GM21529 (cell line): ENCODE measurements at regions not wholly inside any gene's neighbourhood (a gene's known extent, or its start where the extent isn't known, plus 50 kb on each side); places are given as distances from the start of the nearest gene placed in this dataset.
"Not testable (repeated sequence)": the region's sequence is repeated elsewhere in the genome, so short reads cannot be mapped to it uniquely, and the experiment has no call there.

Experiments used
- ATAC-seq: cut with Tn5 transposase; IDR thresholded peaks from one replicate; pipeline ENCODE4 v1.9.1; 2021; ENCODE audit not compliant: unreplicated experiment

GRCh38 chr1:29409616-29410015 lies 173.3 kb downstream of the PTPRU start:
- ATAC-seq = no peak

DNA sequence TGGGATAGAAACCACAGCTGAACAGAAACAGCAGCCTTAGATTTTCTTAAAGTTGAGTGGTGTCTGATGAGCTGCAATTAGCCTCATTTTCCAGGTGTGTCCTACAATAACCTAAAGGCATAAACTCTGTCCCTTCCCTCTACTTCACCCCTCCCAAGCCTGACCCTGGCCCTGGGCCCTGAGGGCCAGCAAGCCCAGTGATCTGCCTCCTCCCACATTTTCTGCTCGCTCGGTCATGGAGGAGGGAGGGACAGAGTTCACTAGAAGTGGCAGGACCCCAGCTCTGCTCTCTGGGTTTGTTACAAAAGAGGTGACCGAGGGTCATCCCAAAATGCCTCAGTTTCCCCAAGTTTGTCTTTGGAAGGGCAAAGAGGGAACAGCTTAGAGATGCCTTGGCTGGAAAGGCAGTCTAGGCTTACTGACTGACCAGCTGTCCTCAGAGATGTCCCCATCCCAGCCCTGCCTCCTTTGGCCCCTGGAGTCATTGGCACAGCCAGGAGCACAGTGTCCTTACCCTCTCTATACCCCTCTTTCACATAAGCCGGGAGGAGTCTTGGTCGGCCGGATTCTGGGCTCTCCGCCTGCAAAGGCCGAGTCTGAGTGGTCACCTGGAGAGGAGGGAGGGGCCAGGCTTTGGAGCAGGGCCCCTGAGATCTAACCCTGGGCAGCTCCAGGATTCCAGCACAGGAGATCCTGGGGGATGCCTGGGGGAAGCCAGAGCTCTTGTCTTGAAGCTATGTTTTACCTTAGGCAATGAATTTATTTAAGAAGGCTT lies 172.7 kb downstream of the PTPRU start:
- ATAC-seq = no peak

- ATAC-seq = no peak
Measured at GRCh38 chr1:29406814-29407213, 170.5 kb downstream of the PTPRU start.

DNA sequence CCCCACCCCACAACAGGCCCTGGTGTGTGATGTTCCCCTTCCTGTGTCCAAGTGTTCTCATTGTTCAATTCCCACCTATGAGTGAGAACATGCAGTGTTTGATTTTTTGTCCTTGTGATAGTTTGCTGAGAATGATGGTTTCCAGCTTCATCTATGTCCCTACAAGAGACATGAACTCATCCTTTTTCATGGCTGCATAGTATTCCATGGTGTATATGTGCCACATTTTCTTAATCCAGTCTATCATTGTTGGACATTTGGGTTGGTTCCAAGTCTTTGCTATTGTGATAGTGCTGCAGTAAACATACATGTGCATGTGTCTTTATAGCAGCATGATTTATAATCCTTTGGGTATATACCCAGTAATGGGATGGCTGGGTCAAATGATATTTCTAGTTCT lies 163.9 kb downstream of the PTPRU start:
- not testable (repeated sequence) for ATAC-seq

DNA sequence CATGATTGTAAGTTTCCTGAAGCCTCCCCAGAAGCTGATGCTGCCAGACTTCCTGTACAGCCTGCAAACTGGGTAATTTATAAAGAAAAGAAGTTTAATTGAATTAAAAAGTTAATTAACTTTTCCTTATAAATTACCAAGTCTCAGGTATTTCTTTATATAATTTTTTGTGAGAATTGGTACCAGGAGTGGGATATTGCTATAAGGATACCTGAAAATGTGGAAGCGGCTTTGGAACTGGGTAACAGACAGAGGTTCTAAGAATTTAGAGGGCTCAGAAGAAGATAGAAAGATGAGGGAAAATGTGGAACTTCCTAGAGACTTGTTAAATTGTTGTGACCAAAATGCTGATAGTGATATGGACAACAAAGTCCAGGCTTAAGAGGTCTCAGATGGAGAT lies 163.1 kb downstream of the PTPRU start:
- no peak for ATAC-seq

DNA sequence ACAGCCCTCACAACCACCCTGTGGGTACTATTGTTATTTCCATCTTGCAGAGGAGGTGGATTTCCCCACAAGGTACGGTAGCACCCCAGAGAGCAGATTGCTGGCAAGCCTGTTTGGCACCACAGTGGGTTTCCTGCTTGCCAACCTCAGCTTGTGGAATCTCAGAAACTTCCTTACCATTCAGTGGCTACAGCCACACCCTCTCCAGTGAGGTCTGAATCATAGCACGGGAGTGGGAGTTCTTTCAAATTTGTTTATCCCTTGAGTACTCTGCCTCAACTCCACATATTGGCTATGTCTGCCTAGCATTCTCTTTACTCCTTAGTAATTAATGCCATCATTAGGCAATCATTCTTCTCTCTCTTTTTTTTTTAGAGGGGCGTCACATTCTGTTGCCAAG lies 162.1 kb downstream of the PTPRU start:
- no peak for ATAC-seq

GRCh38 chr1:29397981-29398380 lies 161.7 kb downstream of the PTPRU start:
- no peak for ATAC-seq

GRCh38 chr1:29397256-29397590 lies 160.9 kb downstream of the PTPRU start:
- no peak for ATAC-seq

DNA sequence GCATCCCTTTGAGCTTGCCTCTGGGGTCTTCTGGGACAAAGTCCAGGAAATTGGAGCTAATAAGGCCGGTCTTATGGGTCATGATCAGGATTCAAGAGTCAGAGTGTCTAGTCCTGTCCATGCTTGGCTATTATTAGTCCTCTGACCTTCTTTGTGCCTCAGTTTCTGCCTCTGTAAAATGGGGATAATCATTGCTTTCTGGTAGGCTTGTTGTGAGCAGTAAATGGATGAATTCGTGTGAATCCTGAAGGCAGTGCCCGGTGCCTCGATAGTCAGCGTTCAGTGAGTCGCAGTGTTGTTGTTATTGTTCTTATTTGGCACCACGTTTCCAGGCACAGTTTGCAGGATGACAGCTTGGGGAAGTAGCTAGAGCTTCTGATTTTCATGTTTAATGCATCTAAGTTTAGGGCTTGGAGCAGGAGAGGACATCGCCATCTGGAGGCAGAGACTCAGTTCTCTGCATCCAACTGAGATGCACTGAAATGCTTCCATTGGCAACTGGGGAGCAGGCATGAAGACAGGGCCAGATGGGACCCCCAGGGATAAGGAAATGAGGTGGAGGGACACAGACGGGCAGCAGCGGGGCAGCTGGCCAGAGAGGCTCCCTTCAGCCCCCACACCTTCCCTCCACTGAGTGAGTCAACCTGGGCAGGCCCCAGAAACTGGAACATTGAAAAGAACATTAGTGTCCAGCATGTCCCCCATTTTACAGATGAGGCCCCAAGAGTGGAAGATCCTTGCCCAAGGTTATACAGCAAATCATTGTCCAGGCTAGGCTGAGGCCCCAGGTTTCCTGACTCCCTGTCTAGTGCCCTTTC lies 160.3 kb downstream of the PTPRU start:
- ATAC-seq = no peak

DNA sequence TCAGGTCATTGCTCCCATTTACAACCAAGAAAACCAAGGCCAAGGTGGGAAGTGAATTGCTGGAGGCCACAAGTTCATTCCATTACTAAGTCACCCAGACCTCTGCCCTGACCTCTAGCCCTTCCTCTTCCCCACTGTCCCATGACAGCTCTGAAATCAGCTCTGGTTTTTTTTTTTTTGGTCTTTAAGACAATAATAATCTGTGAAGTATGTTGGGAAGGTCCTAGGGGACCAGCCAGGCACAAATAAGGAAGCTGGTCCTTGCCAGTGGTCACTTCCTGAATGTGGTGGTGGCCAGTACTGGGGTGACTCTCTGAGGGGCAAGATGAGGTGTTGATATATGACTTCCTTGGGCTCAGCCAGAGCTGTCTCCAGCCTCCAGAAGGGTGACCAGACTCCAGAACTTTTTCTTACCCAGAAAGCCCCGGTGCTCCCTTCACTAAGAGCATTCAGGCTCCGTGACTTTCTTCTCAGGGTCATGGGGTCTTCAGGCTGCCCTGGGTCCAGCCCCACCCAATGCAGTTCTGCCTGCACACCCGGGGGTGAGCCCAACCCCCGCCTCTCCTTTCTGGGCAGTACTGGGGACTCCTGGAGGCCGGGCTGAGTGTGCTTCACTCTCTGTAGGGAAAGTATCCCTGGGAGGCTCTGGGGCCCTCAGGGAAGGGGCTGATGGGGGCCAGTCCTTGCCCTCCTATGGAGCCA lies 159.6 kb downstream of the PTPRU start:
- ATAC-seq = no peak

GRCh38 chr1:29394521-29395225 lies 158.4 kb downstream of the PTPRU start:
- ATAC-seq = no peak

GRCh38 chr1:29393451-29393826 lies 157.1 kb downstream of the PTPRU start:
- no peak for ATAC-seq

GRCh38 chr1:29392486-29393450 lies 156.4 kb downstream of the PTPRU start:
- no peak for ATAC-seq

DNA sequence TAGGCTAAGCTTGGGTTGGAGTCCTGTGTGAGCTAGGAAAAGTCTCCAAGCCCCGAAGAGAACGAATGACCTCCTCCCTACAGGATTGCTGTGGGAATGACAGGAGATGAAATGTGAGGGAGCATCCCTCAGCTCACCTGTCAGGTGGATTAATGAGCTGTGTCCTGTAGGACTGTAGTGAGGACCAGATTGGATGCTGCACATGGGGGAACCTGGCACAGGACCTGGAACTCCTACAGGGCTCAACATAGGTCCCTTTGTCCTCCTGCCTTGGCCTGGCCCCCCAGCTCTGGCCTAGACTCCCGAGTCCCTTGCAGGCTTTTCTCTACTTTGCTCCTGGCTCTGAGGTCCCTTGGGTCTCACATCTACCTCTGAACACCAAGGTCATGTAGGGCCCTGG lies 155.7 kb downstream of the PTPRU start:
- ATAC-seq = no peak

GRCh38 chr1:29391362-29391880 lies 155.1 kb downstream of the PTPRU start:
- no peak for ATAC-seq

DNA sequence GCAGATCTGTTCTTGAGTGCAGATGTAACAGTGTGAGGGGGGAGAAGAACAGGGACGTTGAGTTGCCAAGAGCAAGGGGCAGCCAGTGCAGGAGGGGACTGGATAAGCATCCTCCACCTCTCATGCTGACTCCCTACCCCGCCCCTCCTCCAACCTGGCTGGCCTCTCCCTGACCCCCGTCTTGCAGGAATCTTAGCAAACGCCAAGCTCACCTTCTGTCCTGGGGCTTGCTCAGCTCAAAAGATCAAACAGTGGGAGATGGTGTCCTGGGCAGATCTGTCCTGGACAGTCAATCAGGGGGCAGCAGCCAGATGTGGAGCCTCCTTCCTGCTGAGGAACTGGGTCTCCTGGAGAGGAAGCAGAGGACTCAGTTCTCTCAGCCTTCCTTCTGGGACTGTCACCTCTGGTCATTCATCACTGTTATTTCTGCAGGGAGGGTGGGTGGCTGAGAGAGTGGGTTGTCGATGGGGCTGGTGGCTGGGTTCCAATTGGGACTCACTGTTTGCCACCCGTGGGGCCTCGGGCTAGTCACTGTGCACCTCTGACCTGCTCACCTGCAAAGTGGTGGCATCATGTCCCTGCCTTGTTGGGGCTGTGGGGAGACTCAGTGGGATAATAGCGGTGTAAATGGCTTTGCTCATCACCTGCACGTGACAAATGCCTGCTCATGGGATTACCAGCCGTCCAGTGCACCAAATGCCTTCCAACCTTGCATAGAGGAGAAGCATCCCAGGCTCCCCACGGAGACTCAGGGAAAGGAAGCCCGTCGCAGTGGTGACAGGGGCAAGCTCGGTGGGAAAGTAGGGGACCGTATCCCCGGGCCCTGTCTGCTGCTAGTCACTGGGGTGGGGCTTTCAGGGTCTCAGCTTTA lies 154.4 kb downstream of the PTPRU start:
- no peak for ATAC-seq

DNA sequence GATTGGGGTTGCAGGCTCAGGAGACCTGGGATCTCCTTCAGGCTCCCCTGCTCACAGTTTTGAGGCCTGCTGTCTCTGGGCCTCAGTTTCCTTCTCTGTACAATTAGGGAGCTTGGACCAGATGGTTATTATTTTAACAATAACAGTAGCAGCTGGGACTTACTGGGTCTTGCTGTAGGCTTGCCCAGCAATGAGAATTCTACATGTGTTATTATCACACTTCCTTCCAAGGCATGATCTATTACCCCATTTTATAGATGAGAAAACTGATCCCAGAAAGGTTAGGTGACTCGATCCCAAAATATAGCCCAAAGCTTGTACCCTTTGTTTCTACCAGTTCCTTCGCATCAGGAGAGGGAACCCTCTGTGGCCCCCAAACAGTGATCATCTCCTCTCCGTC lies 153.8 kb downstream of the PTPRU start:
- ATAC-seq = no peak

GRCh38 chr1:29389533-29390041 lies 153.3 kb downstream of the PTPRU start:
- no peak for ATAC-seq

GRCh38 chr1:29388884-29389283 lies 152.6 kb downstream of the PTPRU start:
- no peak for ATAC-seq
